GM12891 (cell line): ENCODE measurements at regions not wholly inside any gene's neighbourhood (a gene's known extent, or its start where the extent isn't known, plus 50 kb on each side); places are given as distances from the start of the nearest gene placed in this dataset.

ENCODE experiments used
- DNase-seq: peaks from one replicate; pipeline ENCODE4 v3.0.0; 2011; ENCODE audit warnings: low spot score; ENCODE audit not compliant: insufficient read length
- FAIRE-seq: peaks from 2 replicates; lab custom pipeline; 2011; peaks lifted over from hg19 to GRCh38; lab: Jason Lieb, UNC
- PAX5 ChIP-seq: IDR thresholded peaks from 2 replicates; pipeline ENCODE4 v1.6.1; 2011; ENCODE audit warnings: low read length, moderate library complexity, mild to moderate bottlenecking; ENCODE audit not compliant: insufficient read depth, severe bottlenecking
- POLR2A ChIP-seq: IDR thresholded peaks from 2 replicates; pipeline ENCODE4 v1.6.1; 2011; ENCODE audit warnings: low read depth, low read length, control low read depth
- POLR2AphosphoS5 ChIP-seq: IDR thresholded peaks from 2 replicates; pipeline ENCODE4 v1.6.1; 2011; ENCODE audit warnings: low read depth, low read length, control low read depth
- POU2F2 ChIP-seq: IDR thresholded peaks from 2 replicates; pipeline ENCODE4 v1.6.1; 2011; ENCODE audit warnings: low read depth, mild to moderate bottlenecking, control low read depth, low read length, moderate library complexity
- SPI1 ChIP-seq: IDR thresholded peaks from 2 replicates; pipeline ENCODE4 v1.6.1; 2011; ENCODE audit warnings: low read depth, low read length, control low read depth
- TAF1 ChIP-seq: IDR thresholded peaks from 2 replicates; pipeline ENCODE4 v1.6.1; 2011; ENCODE audit warnings: low read depth, low read length, control low read depth

DNA sequence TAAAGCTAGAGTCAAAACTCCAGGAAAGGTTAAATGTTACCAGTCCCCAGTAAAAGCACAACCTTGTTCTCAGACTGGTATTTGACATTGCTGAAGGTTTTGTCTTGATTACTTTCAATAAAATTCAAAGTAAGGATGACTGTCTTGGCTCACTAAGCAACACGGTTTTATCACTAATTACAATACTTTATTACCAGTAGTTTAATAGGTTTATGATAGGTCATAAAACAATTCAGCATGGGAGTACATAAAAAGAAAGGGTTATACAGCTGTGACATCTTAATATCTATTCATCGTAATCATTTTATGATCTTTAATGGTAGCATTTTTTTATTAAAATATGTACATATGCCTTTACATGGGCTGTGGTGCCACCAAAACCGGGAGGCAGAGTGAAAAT, 370.7 kb upstream of the IRX2 start:
- DNase-seq (no peak), FAIRE-seq (no peak)
- TF ChIP-seq TAF1 (no peak), POLR2AphosphoS5 (no peak), POLR2A (no peak)

DNA sequence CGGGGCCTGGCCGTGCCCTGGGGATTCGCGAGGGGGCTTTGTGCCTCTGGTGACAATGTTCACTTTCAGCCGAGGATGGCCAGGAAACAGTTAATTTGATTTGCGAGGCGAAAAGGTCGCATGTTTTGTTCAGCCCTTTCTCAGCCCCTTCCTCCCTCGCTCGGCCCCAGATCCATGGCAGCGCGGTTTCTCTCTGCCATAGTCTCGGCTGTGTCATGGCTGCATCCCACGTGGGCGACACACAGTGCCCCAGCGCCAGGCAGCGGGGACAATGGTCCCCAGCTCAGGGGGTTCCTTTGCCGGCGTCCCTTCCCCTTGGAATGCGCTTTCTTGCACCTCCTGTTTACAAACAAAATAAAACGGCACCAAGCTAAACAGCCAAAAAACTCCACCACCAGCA, 370.3 kb upstream of the IRX2 start:
- no peak for FAIRE-seq
- TF ChIP-seq POLR2AphosphoS5 (no peak), POLR2A (no peak), SPI1 (no peak), TAF1 (no peak), POU2F2 (no peak), PAX5 (no peak)
- no peak for DNase-seq

DNA sequence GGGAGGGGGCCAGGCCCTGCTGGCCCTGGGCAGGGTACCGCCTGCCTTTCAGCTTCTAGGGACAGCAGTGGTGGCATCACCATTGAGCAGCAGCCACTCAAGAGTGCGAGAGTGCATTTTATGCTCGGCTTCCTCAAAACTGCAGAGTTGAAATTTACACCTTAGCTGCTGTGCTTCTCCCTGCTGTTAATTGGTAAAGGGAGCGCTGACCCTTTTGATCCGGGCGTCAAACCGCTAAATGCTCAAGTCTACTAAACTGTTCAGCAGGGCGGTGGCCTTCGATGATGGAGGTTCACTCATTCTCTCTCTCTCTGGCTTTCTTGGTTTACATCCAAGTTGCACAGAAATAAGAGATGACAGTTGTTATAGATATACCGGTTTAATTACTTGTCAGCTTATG, 368.6 kb upstream of the IRX2 start:
- FAIRE-seq (no peak), DNase-seq (no peak)
- no peak for TF ChIP-seq POLR2A
- TF ChIP-seq PAX5, result no peak
- no peak for TF ChIP-seq POLR2AphosphoS5
- TF ChIP-seq SPI1, result no peak

DNA sequence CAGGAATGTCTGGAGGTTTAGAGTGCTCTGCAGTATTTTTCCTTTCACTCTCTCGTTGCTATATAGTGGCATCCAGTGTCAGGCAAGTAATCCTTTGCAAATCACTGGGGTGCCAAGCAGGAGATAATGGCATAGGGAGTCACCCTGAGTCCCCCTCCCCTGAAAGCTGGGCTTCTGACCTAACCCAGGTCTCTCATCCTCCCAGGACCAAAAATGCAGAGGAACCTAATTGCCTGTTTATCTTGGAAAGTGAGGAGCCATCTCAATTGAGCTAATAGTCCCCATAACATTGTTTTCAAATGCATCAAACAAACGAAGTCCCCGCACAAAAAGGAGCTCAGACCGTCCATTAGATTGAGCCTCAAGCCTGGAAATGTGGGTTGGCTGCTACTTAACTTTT, 368.0 kb upstream of the IRX2 start:
- no peak for TF ChIP-seq TAF1
- TF ChIP-seq POLR2AphosphoS5, result no peak
- no peak for TF ChIP-seq POLR2A
- TF ChIP-seq POU2F2, result no peak
- no peak for TF ChIP-seq SPI1
- TF ChIP-seq PAX5, result no peak
- FAIRE-seq (no peak), DNase-seq (no peak)

DNA sequence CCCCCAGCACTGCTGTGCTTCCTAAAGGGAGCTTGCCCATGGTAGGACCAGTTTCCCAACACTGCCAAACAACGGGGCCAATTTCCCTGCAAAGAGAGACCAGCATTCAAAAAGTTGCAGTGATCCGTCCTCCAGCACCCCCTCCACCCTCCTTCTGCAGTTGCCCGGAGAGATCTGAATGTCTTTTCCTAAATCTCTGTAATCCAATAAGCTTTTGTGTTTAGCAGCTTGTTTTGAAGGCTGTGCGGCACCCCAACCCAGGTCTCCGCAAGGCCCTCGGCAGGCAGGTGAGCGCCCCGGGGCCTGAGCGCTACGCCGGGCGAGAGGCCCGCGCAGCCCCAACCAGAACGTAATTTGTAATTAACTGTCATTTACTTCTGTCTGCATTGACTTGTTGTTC, 366.9 kb upstream of the IRX2 start:
- TF ChIP-seq PAX5 (no peak), POLR2A (no peak), POU2F2 (no peak), TAF1 (no peak), SPI1 (no peak), POLR2AphosphoS5 (no peak)
- DNase-seq (no peak), FAIRE-seq (no peak)

DNA sequence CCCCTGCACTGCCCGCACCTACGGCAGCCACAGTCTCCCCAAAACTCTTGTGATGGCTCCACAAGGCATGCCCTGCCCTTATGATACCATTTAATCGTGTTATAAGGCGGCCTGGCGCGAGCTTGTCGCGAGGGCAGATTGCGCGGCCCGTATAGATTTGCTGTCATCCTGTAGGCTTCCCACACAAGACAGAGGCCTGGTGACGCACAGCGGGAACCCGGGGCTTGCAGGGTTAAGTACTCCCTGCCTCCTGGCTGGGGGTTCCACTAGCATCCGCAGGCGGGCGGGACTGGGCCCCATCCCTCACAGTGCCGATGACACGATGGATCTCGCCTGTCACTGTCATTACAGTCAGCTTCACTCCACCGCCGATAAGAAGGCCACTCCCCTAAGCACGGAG, 364.9 kb upstream of the IRX2 start:
- FAIRE-seq, result no peak
- DNase-seq, result no peak
- no peak for TF ChIP-seq POLR2AphosphoS5
- TF ChIP-seq POU2F2, result no peak
- no peak for TF ChIP-seq POLR2A
- TF ChIP-seq SPI1, result no peak
- TF ChIP-seq PAX5, result no peak
- no peak for TF ChIP-seq TAF1

DNA sequence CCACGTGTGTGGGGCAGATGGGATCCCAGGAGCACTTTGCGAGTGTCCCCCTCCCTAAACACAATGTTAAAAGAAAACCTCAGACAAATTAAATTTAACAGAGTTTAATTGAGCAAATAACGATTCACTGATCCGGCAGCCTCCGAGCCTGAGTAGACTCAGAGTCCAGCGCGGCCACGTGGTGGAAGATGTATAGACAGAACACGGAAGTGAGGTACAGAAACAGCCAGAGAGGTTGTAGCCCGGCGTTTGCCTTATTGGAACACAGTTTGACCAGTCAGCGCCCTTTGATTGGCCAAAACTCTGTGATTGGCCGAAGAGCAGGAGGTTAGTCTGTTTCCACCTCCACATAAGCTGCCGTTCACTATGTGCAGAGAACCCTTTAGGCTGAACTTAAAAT, 363.0 kb upstream of the IRX2 start:
- no peak for TF ChIP-seq PAX5
- TF ChIP-seq TAF1, result no peak
- no peak for TF ChIP-seq POLR2AphosphoS5
- TF ChIP-seq POLR2A, result no peak
- no peak for TF ChIP-seq POU2F2
- DNase-seq (no peak), FAIRE-seq (no peak)

DNA sequence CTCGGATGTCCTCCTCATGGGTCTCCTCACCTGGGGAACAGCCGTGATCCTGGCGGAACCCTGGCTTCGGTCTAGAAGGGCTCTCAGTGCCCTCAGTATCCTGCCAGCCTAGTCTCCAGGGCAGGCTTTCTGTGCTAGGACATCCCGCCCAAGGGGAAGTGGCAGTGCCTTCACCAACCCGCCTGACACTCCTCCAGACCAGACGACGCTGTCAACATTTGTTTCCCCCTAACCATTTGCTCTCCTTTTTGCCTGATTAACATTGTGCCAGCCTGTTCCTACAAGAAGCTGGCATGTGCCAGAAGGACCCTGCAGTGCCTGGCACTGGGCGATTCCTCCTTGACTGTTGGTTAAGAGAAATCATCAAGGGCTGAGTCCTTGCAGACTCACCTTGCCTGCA, 358.9 kb upstream of the IRX2 start:
- DNase-seq (no peak), FAIRE-seq (no peak)
- no peak for TF ChIP-seq SPI1
- no peak for TF ChIP-seq POLR2AphosphoS5
- no peak for TF ChIP-seq TAF1
- no peak for TF ChIP-seq PAX5
- no peak for TF ChIP-seq POLR2A
- TF ChIP-seq POU2F2, result no peak

DNA sequence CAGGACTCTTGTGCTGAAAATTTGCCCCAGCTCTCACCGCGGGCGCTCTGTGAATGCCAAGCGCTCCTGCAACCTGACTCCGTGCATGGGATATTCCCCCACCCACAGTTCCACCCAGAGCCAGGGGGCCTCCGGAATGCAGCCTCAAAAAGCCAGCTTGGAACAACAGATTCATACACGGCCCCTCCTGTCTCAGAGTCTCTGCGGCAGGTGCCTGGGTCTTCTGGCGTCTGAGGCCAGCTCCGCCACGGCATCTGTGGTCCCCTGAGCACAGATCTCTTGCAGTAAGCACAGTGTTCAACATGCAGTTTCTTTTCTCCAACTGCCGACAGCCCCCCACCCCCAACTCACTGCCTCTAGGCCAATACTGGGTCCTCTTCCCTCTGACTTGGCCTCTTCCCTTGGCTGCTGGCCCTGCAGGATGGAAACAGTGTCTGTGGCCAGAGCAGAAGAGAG, 355.7 kb upstream of the IRX2 start:
- TF ChIP-seq POLR2A (no peak), TAF1 (no peak), POU2F2 (no peak), SPI1 (no peak), PAX5 (no peak), POLR2AphosphoS5 (no peak)
- no peak for DNase-seq
- FAIRE-seq, result no peak

DNA sequence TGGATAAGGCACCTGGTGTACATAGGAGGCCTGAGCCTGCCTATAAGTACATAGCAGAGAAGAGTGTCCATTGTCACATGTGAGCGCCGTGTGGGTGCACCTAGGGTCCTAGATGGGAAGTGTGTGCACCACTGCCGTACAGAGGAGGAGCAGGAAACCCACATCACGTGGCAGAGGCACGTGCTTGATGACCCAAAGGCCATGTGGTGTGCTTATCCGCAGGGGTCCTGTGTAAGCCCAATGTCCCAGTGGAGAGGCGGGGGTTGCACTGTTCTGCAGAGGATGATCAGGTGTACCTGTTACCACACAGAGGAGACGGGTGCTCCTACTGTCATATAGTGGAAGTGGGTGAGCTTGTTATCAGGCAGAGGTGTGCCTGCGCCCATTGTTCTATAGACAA, 354.1 kb upstream of the IRX2 start:
- TF ChIP-seq POLR2A (no peak), SPI1 (no peak), TAF1 (no peak), POU2F2 (no peak), POLR2AphosphoS5 (no peak), PAX5 (no peak)
- DNase-seq (no peak), FAIRE-seq (no peak)

DNA sequence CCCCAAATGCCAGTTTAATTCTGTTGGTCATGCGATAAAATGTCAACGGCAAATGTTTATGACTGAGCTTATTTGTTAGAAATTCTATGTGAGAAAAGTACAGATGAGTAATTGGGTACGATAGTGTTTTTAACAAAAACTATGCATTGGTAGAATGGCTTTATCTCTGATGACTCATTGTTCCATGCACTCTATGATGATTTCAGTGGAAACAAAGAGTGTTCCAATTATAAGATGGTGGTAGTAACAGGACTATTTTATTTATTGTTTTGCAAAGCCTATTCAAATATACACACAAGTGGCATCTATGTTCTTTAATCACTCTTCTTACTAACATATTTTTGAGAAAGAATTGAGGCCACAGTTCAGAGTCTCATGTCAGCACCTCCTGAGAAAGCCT, 353.7 kb upstream of the IRX2 start:
- DNase-seq (no peak), FAIRE-seq (no peak)
- TF ChIP-seq TAF1 (no peak), SPI1 (no peak), POLR2AphosphoS5 (no peak), PAX5 (no peak), POLR2A (no peak), POU2F2 (no peak)
